ENCODE measurements at regions not wholly inside any gene's neighbourhood (a gene's known extent, or its start where the extent isn't known, plus 50 kb on each side); places are given as distances from the start of the nearest gene placed in this dataset.

GRCh38 chr2:106572541-106573450 lies 85.6 kb downstream of the CD8B2 start:
- no peak for TF ChIP-seq SPI1 (IDR thresholded peaks at IDR 0.05; ENCODE audit: low read depth, low read length)
- TF ChIP-seq POLR2AphosphoS5 (IDR thresholded peaks at IDR 0.05; ENCODE audit: low read depth, low read length) = no peak
- no peak for TF ChIP-seq POU2F2 (IDR thresholded peaks at IDR 0.05; ENCODE audit: low read depth, low read length)
- TF ChIP-seq PAX5 (IDR thresholded peaks at IDR 0.05; ENCODE audit: insufficient read depth, low read length, severe bottlenecking) = no peak
- TF ChIP-seq POLR2A (IDR thresholded peaks at IDR 0.05; ENCODE audit: low read depth, low read length) = no peak
- no peak for TF ChIP-seq TAF1 (IDR thresholded peaks at IDR 0.05; ENCODE audit: low read depth, low read length)
- FAIRE-seq (no peak), DNase-seq (ENCODE audit: insufficient read length, low spot score) (no peak)

GRCh38 chr2:106573773-106574172 lies 86.6 kb downstream of the CD8B2 start:
- DNase-seq (ENCODE audit: insufficient read length, low spot score) (no peak), FAIRE-seq (no peak)
- TF ChIP-seq PAX5 (IDR thresholded peaks at IDR 0.05; ENCODE audit: insufficient read depth, low read length, severe bottlenecking) (no peak), POLR2AphosphoS5 (IDR thresholded peaks at IDR 0.05; ENCODE audit: low read depth, low read length) (no peak), TAF1 (IDR thresholded peaks at IDR 0.05; ENCODE audit: low read depth, low read length) (no peak), POLR2A (IDR thresholded peaks at IDR 0.05; ENCODE audit: low read depth, low read length) (no peak), SPI1 (IDR thresholded peaks at IDR 0.05; ENCODE audit: low read depth, low read length) (no peak), POU2F2 (IDR thresholded peaks at IDR 0.05; ENCODE audit: low read depth, low read length) (no peak)

- no peak for FAIRE-seq
- TF ChIP-seq TAF1 (IDR thresholded peaks at IDR 0.05; ENCODE audit: low read depth, low read length) (no peak), POLR2AphosphoS5 (IDR thresholded peaks at IDR 0.05; ENCODE audit: low read depth, low read length) (no peak), POU2F2 (IDR thresholded peaks at IDR 0.05; ENCODE audit: low read depth, low read length) (no peak), POLR2A (IDR thresholded peaks at IDR 0.05; ENCODE audit: low read depth, low read length) (no peak), PAX5 (IDR thresholded peaks at IDR 0.05; ENCODE audit: insufficient read depth, low read length, severe bottlenecking) (no peak), SPI1 (IDR thresholded peaks at IDR 0.05; ENCODE audit: low read depth, low read length) (no peak)
- DNase-seq (ENCODE audit: insufficient read length, low spot score) = no peak
Measured at GRCh38 chr2:106575955-106576354, 88.8 kb downstream of the CD8B2 start.

GRCh38 chr2:106577255-106577651 lies 90.1 kb downstream of the CD8B2 start:
- TF ChIP-seq POU2F2 (IDR thresholded peaks at IDR 0.05; ENCODE audit: low read depth, low read length) = no peak
- no peak for TF ChIP-seq TAF1 (IDR thresholded peaks at IDR 0.05; ENCODE audit: low read depth, low read length)
- TF ChIP-seq POLR2A (IDR thresholded peaks at IDR 0.05; ENCODE audit: low read depth, low read length) = no peak
- TF ChIP-seq POLR2AphosphoS5 (IDR thresholded peaks at IDR 0.05; ENCODE audit: low read depth, low read length) = no peak
- no peak for TF ChIP-seq PAX5 (IDR thresholded peaks at IDR 0.05; ENCODE audit: insufficient read depth, low read length, severe bottlenecking)
- TF ChIP-seq SPI1 (IDR thresholded peaks at IDR 0.05; ENCODE audit: low read depth, low read length) = no peak
- no peak for DNase-seq (ENCODE audit: insufficient read length, low spot score)
- no peak for FAIRE-seq

GRCh38 chr2:106579750-106580197 lies 92.6 kb downstream of the CD8B2 start:
- TF ChIP-seq POLR2AphosphoS5 (IDR thresholded peaks at IDR 0.05; ENCODE audit: low read depth, low read length) (no peak), SPI1 (IDR thresholded peaks at IDR 0.05; ENCODE audit: low read depth, low read length) (no peak), POLR2A (IDR thresholded peaks at IDR 0.05; ENCODE audit: low read depth, low read length) (no peak), PAX5 (IDR thresholded peaks at IDR 0.05; ENCODE audit: insufficient read depth, low read length, severe bottlenecking) (no peak), POU2F2 (IDR thresholded peaks at IDR 0.05; ENCODE audit: low read depth, low read length) (no peak), TAF1 (IDR thresholded peaks at IDR 0.05; ENCODE audit: low read depth, low read length) (no peak)
- FAIRE-seq (no peak), DNase-seq (ENCODE audit: insufficient read length, low spot score) (no peak)

- FAIRE-seq (no peak), DNase-seq (ENCODE audit: insufficient read length, low spot score) (no peak)
- no peak for TF ChIP-seq POLR2AphosphoS5 (IDR thresholded peaks at IDR 0.05; ENCODE audit: low read depth, low read length)
- no peak for TF ChIP-seq SPI1 (IDR thresholded peaks at IDR 0.05; ENCODE audit: low read depth, low read length)
- no peak for TF ChIP-seq POLR2A (IDR thresholded peaks at IDR 0.05; ENCODE audit: low read depth, low read length)
- TF ChIP-seq PAX5 (IDR thresholded peaks at IDR 0.05; ENCODE audit: insufficient read depth, low read length, severe bottlenecking) = no peak
- TF ChIP-seq TAF1 (IDR thresholded peaks at IDR 0.05; ENCODE audit: low read depth, low read length) = no peak
- TF ChIP-seq POU2F2 (IDR thresholded peaks at IDR 0.05; ENCODE audit: low read depth, low read length) = no peak
Measured at GRCh38 chr2:106580241-106580640, 93.1 kb downstream of the CD8B2 start.

- TF ChIP-seq POLR2AphosphoS5 (IDR thresholded peaks at IDR 0.05; ENCODE audit: low read depth, low read length) = no peak
- TF ChIP-seq TAF1 (IDR thresholded peaks at IDR 0.05; ENCODE audit: low read depth, low read length) = no peak
- no peak for TF ChIP-seq PAX5 (IDR thresholded peaks at IDR 0.05; ENCODE audit: insufficient read depth, low read length, severe bottlenecking)
- TF ChIP-seq SPI1 (IDR thresholded peaks at IDR 0.05; ENCODE audit: low read depth, low read length) = no peak
- TF ChIP-seq POLR2A (IDR thresholded peaks at IDR 0.05; ENCODE audit: low read depth, low read length) = no peak
- TF ChIP-seq POU2F2 (IDR thresholded peaks at IDR 0.05; ENCODE audit: low read depth, low read length) = no peak
- DNase-seq (ENCODE audit: insufficient read length, low spot score) (no peak), FAIRE-seq (no peak)
Measured at GRCh38 chr2:106581328-106581727, 94.2 kb downstream of the CD8B2 start.

GRCh38 chr2:106581755-106582147 lies 94.6 kb downstream of the CD8B2 start:
- TF ChIP-seq PAX5 (IDR thresholded peaks at IDR 0.05; ENCODE audit: insufficient read depth, low read length, severe bottlenecking) (no peak), POLR2A (IDR thresholded peaks at IDR 0.05; ENCODE audit: low read depth, low read length) (no peak), POU2F2 (IDR thresholded peaks at IDR 0.05; ENCODE audit: low read depth, low read length) (no peak), SPI1 (IDR thresholded peaks at IDR 0.05; ENCODE audit: low read depth, low read length) (no peak), TAF1 (IDR thresholded peaks at IDR 0.05; ENCODE audit: low read depth, low read length) (no peak), POLR2AphosphoS5 (IDR thresholded peaks at IDR 0.05; ENCODE audit: low read depth, low read length) (no peak)
- no peak for FAIRE-seq
- no peak for DNase-seq (ENCODE audit: insufficient read length, low spot score)
